Endometrium (tissue), 2 donors: ENCODE measurements at regions not wholly inside any gene's neighbourhood (a gene's known extent, or its start where the extent isn't known, plus 50 kb on each side); places are given as distances from the start of the nearest gene placed in this dataset.
"Not testable (repeated sequence)": the region's sequence is repeated elsewhere in the genome, so short reads cannot be mapped to it uniquely, and the experiment has no call there.

ENCODE experiments used
- FAIRE-seq: peaks from 2 replicates; lab custom pipeline; 2012; peaks lifted over from hg19 to GRCh38; lab: Jason Lieb, UNC
- donor health status: control.
- donor health status: control.

- FAIRE-seq: no peak
Measured at GRCh38 chr14:40694023-40694422, 912.7 kb upstream of the LRFN5 start.

- FAIRE-seq: no peak
Measured at GRCh38 chr14:40691066-40691465, 915.6 kb upstream of the LRFN5 start.

GRCh38 chr14:40685764-40686163 is 920.9 kb upstream of the LRFN5 start:
- no peak for FAIRE-seq

GRCh38 chr14:40684328-40684727 is 922.3 kb upstream of the LRFN5 start:
- FAIRE-seq: no peak

- no peak for FAIRE-seq
Measured at GRCh38 chr14:40682131-40682913, 924.4 kb upstream of the LRFN5 start.

GRCh38 chr14:40679256-40679655 is 927.4 kb upstream of the LRFN5 start:
- no peak for FAIRE-seq

- not testable (repeated sequence) for FAIRE-seq
Measured at GRCh38 chr14:40677206-40677605, 929.5 kb upstream of the LRFN5 start.

- no peak for FAIRE-seq
Measured at GRCh38 chr14:40674502-40674901, 932.2 kb upstream of the LRFN5 start.

GRCh38 chr14:40656311-40656710 is 950.4 kb upstream of the LRFN5 start:
- no peak for FAIRE-seq

- no peak for FAIRE-seq
Measured at GRCh38 chr14:40652089-40652691, 954.5 kb upstream of the LRFN5 start.

GRCh38 chr14:40630471-40630870 is 976.2 kb upstream of the LRFN5 start:
- FAIRE-seq: no peak

GRCh38 chr14:40629551-40630137 is 977.0 kb upstream of the LRFN5 start:
- FAIRE-seq: not testable (repeated sequence)

- FAIRE-seq: no peak
Measured at GRCh38 chr14:40629144-40629543, 977.5 kb upstream of the LRFN5 start.

- FAIRE-seq: no peak
Measured at GRCh38 chr14:40623643-40624042, 983.0 kb upstream of the LRFN5 start.

GRCh38 chr14:40618225-40618898 is 988.3 kb upstream of the LRFN5 start:
- FAIRE-seq: no peak

GRCh38 chr14:40616579-40616978 is 990.1 kb upstream of the LRFN5 start:
- no peak for FAIRE-seq

- FAIRE-seq: no peak
Measured at GRCh38 chr14:40601063-40601462, 1005.6 kb upstream of the LRFN5 start.

GRCh38 chr14:40599725-40600124 is 1007.0 kb upstream of the LRFN5 start:
- no peak for FAIRE-seq

GRCh38 chr14:40581264-40581663 is 1025.4 kb upstream of the LRFN5 start:
- FAIRE-seq: no peak

GRCh38 chr14:40576880-40577478 is 1029.7 kb upstream of the LRFN5 start:
- FAIRE-seq: no peak

- FAIRE-seq: no peak
Measured at GRCh38 chr14:40574780-40575179, 1031.9 kb upstream of the LRFN5 start.

GRCh38 chr14:40525314-40525713 is 1081.4 kb upstream of the LRFN5 start:
- FAIRE-seq: no peak

- no peak for FAIRE-seq
Measured at GRCh38 chr14:40523123-40523522, 1083.6 kb upstream of the LRFN5 start.
